B cell (primary cell): ENCODE measurements at regions not wholly inside any gene's neighbourhood (a gene's known extent, or its start where the extent isn't known, plus 50 kb on each side); places are given as distances from the start of the nearest gene placed in this dataset.

Source experiments
- ATAC-seq: fragments of 200-7000 bp; cut with Tn5 transposase; one replicate; pipeline ENCODE4 v1.10.0; 2021; ENCODE audit warnings: low read depth, mild to moderate bottlenecking, moderate number of reproducible peaks, moderate library complexity
- CTCF ChIA-PET: fragments of 350-600 bp; sonication (Branson Sonifier 250); formaldehyde crosslinking; loops from one replicate; lab custom pipeline; 2021; ENCODE audit warnings: antibody characterized with exemption, inconsistent platforms; lab: Charles Lee
- POLR2A ChIA-PET: fragments of 350-600 bp; sonication (Branson Sonifier 250); formaldehyde crosslinking; loops from one replicate; lab custom pipeline; 2021; ENCODE audit warnings: antibody characterized with exemption; lab: Charles Lee
- DNase-seq: peaks from one replicate; pipeline ENCODE4 v3.0.0; 2013
- H2AFZ ChIP-seq: 2 replicates; pipeline ENCODE4 v1.6.1; 2012; ENCODE audit warnings: mild to moderate bottlenecking, low read depth, low read length; ENCODE audit not compliant: insufficient read depth, poor library complexity, severe bottlenecking
- H3K27ac ChIP-seq, 2 donors: 1 replicate in 1 of 2; 2 replicates in 1 of 2; pipeline ENCODE4 v1.5.1; 2012 to 2013; ENCODE audit warnings: low read length in 2 of 2, mild to moderate bottlenecking in 2 of 2, moderate library complexity in 1 of 2
- H3K27me3 ChIP-seq, 4 experiments: fragments of 200-600 bp in 1 of 4; sonication (generic) in 1 of 4; replicated peaks in 1 of 4; 1 replicate in 2 of 4; 2 replicates in 2 of 4; pipeline versions ENCODE4 v1.6.1 to v1.7.0; 2013 to 2016; ENCODE audit warnings: low read length in 3 of 4, mild to moderate bottlenecking in 2 of 4, mixed read lengths in 1 of 4, moderate library complexity in 1 of 4; ENCODE audit not compliant: insufficient read depth in 4 of 4, control insufficient read depth in 3 of 4; ENCODE audit errors: control extremely low read depth in 1 of 4
- H3K36me3 ChIP-seq, 2 experiments: replicated peaks in 1 of 2; 1 replicate in 1 of 2; 2 replicates in 1 of 2; pipeline versions ENCODE4 v1.6.1 to v1.7.1; 2013; ENCODE audit warnings: low read length in 1 of 2; ENCODE audit not compliant: insufficient read depth in 2 of 2, control insufficient read depth in 1 of 2; ENCODE audit errors: control extremely low read depth in 1 of 2, extremely low read depth in 1 of 2
- H3K4me1 ChIP-seq, 2 donors: fragments of 200-600 bp in 1 of 2; sonication (generic) in 1 of 2; 1 replicate in 1 of 2; 2 replicates in 1 of 2; pipeline versions ENCODE4 v1.5.1 to v1.6.1; 2013 to 2017; ENCODE audit warnings: low read length in 2 of 2; ENCODE audit not compliant: control insufficient read depth in 2 of 2, insufficient read depth in 2 of 2
- H3K4me2 ChIP-seq: replicated peaks from 2 replicates; pipeline ENCODE3; 2012; ENCODE audit warnings: mild to moderate bottlenecking, low read depth, low read length; ENCODE audit not compliant: poor library complexity, severe bottlenecking
- H3K4me3 ChIP-seq, 5 experiments: fragments of 200-600 bp in 1 of 5; sonication (generic) in 1 of 5; 1 replicate in 3 of 5; 2 replicates in 2 of 5; pipeline versions ENCODE4 v1.5.1 to v1.7.0; 2011 to 2016; ENCODE audit warnings: low read length in 4 of 5, mild to moderate bottlenecking in 4 of 5, low read depth in 2 of 5, control low read depth in 1 of 5, moderate library complexity in 1 of 5; ENCODE audit not compliant: insufficient read depth in 1 of 5; ENCODE audit errors: control extremely low read depth in 1 of 5, extremely low read depth in 1 of 5
- H3K79me2 ChIP-seq: fragments of 200-600 bp; sonication (generic); one replicate; pipeline ENCODE4 v1.6.0; 2016; ENCODE audit warnings: low read length; ENCODE audit not compliant: control insufficient read depth, insufficient read depth
- H3K9ac ChIP-seq: fragments of 200-600 bp; sonication (generic); 2 replicates; pipeline ENCODE4 v1.6.1; 2017; ENCODE audit warnings: mild to moderate bottlenecking, low read length, moderate library complexity
- H3K9me3 ChIP-seq, 3 donors: one replicate each; pipeline versions ENCODE4 v1.6.1 to v1.7.1; 2013; ENCODE audit warnings: low read length in 2 of 3; ENCODE audit not compliant: control insufficient read depth in 2 of 3, insufficient read depth in 1 of 3; ENCODE audit errors: control extremely low read depth in 1 of 3
- H4K20me1 ChIP-seq: 2 replicates; pipeline ENCODE4 v1.6.0; 2012; ENCODE audit warnings: mild to moderate bottlenecking, low read length; ENCODE audit not compliant: insufficient read depth, control insufficient read depth, poor library complexity, severe bottlenecking
- H3K27ac Mint-ChIP-seq: one replicate; pipeline ENCODE4 v1.8.0; 2021; ENCODE audit warnings: mixed read lengths
- H3K27me3 Mint-ChIP-seq: one replicate; pipeline ENCODE4 v1.8.0; 2021; ENCODE audit warnings: mixed read lengths
- H3K4me1 Mint-ChIP-seq: one replicate; pipeline ENCODE4 v1.8.0; 2021; ENCODE audit warnings: mixed read lengths
- H3K4me3 Mint-ChIP-seq: one replicate; pipeline ENCODE4 v1.8.0; 2021; ENCODE audit warnings: mixed read lengths
- H3K9me3 Mint-ChIP-seq: one replicate; pipeline ENCODE4 v1.8.0; 2022; ENCODE audit warnings: mixed read lengths; ENCODE audit not compliant: insufficient read depth
- CTCF ChIP-seq: fragments of 200-600 bp; IDR thresholded peaks from one replicate; pipeline ENCODE4 v1.8.0; 2022; ENCODE audit warnings: antibody characterized with exemption, mild to moderate bottlenecking
- EZH2 ChIP-seq: IDR thresholded peaks from 2 replicates; pipeline ENCODE4 v1.6.1; 2012; ENCODE audit warnings: borderline replicate concordance, low read depth, mild to moderate bottlenecking, moderate library complexity, low read length; ENCODE audit not compliant: insufficient read depth, poor library complexity, severe bottlenecking
- WGBS: methylation state at CpG from one replicate; pipeline ENCODE4 v1.1.5; 2013; ENCODE audit warnings: missing lambda C conversion rate; ENCODE audit not compliant: insufficient coverage; 5-methylcytosine and 5-hydroxymethylcytosine counted together
- intact Hi-C: fragments of 100-400 bp; cut with micrococcal nuclease; formaldehyde crosslinking; loops from one replicate; pipeline ENCODE4 v1.10.0; 2022

GRCh38 chr10:131833446-131834080, 67.2 kb upstream of the PPP2R2D start:
- WGBS = 84% methylated on average over 14 of the region's 14 CpGs
- no peaks in the 10 kb centered on the region for H3K27me3 ChIP-seq
- no peaks in the 10 kb centered on the region for H4K20me1 ChIP-seq
- TF ChIP-seq EZH2 (no peak), CTCF (no peak)
- Mint-ChIP-seq H3K4me1 (no peaks in the 10 kb centered on the region), H3K27ac (no peak overlapping the region), H3K27me3 (peaks cover 4% of the 10 kb centered on the region), H3K9me3 (peaks cover 2% of the 10 kb centered on the region), H3K4me3 (no peak overlapping the region)
- ATAC-seq (no peak), DNase-seq (no peak)
- no peak overlapping the region for H3K4me2 ChIP-seq
- H3K79me2 ChIP-seq = no peaks in the 10 kb centered on the region
- no peak overlapping the region for H3K9ac ChIP-seq
- POLR2A ChIA-PET = no interaction called here
- H2AFZ ChIP-seq = no peak overlapping the region
- H3K36me3 ChIP-seq = no peaks in the 10 kb centered on the region
- CTCF ChIA-PET = no interaction called here
- H3K27ac ChIP-seq = no peak overlapping the region
- intact Hi-C loops = no loop called here
- peaks cover 0 to 36% (median 2%) of the 10 kb centered on the region in 3 donors for H3K9me3 ChIP-seq
- H3K4me3 ChIP-seq = no peak overlapping the region
- no peaks in the 10 kb centered on the region for H3K4me1 ChIP-seq

- no peaks in the 10 kb centered on the region for H3K4me1 ChIP-seq
- H3K27ac ChIP-seq = no peak overlapping the region
- H3K9me3 ChIP-seq = peaks cover 0 to 35% (median 2%) of the 10 kb centered on the region in 3 donors
- WGBS = 87% methylated on average over 8 of the region's 8 CpGs
- TF ChIP-seq CTCF (no peak), EZH2 (no peak)
- peaks cover 2% of the 10 kb centered on the region for H3K9me3 Mint-ChIP-seq
- H3K27me3 Mint-ChIP-seq = peaks cover 4% of the 10 kb centered on the region
- ATAC-seq (no peak), DNase-seq (no peak)
- no peak overlapping the region for H3K4me2 ChIP-seq
- H4K20me1 ChIP-seq = no peaks in the 10 kb centered on the region
- no peak overlapping the region for H3K27ac Mint-ChIP-seq
- H3K4me3 ChIP-seq = no peak overlapping the region
- POLR2A ChIA-PET = no interaction called here
- no peaks in the 10 kb centered on the region for H3K27me3 ChIP-seq
- no peak overlapping the region for H3K9ac ChIP-seq
- H3K4me1 Mint-ChIP-seq = no peaks in the 10 kb centered on the region
- CTCF ChIA-PET = no interaction called here
- no peaks in the 10 kb centered on the region for H3K36me3 ChIP-seq
- H3K79me2 ChIP-seq = no peaks in the 10 kb centered on the region
- no peak overlapping the region for H2AFZ ChIP-seq
- H3K4me3 Mint-ChIP-seq = no peak overlapping the region
- intact Hi-C loops = no loop called here
These were observed 66.5 kb upstream of the PPP2R2D start for GRCh38 chr10:131834152-131834810.
